GM04503 (cell line): ENCODE measurements at regions not wholly inside any gene's neighbourhood (a gene's known extent, or its start where the extent isn't known, plus 50 kb on each side); places are given as distances from the start of the nearest gene placed in this dataset.

Source experiments
- DNase-seq: peaks from one replicate; pipeline ENCODE4 v3.0.0-alpha.2; 2012; ENCODE audit warnings: low read depth

- DNase-seq = no peak
These were observed 55.7 kb downstream of the IRF2BP2 start for GRCh38 chr1:234554218-234554697.

GRCh38 chr1:234553240-234554188, 56.5 kb downstream of the IRF2BP2 start:
- DNase-seq = peak; percentile 94

GRCh38 chr1:234551032-234551378, 59.0 kb downstream of the IRF2BP2 start:
- no peak for DNase-seq

GRCh38 chr1:234550341-234551031, 59.5 kb downstream of the IRF2BP2 start:
- DNase-seq = no peak

GRCh38 chr1:234549447-234550021, 60.4 kb downstream of the IRF2BP2 start:
- no peak for DNase-seq

- DNase-seq = no peak
These were observed 62.8 kb downstream of the IRF2BP2 start for GRCh38 chr1:234546890-234547788.

- DNase-seq = no peak
These were observed 63.6 kb downstream of the IRF2BP2 start for GRCh38 chr1:234546387-234546704.

- no peak for DNase-seq
These were observed 64.2 kb downstream of the IRF2BP2 start for GRCh38 chr1:234545517-234546386.

- DNase-seq = peak; percentile 74
These were observed 65.2 kb upstream of the TARBP1 start for GRCh38 chr1:234544087-234544579.

- no peak for DNase-seq
These were observed 64.6 kb upstream of the TARBP1 start for GRCh38 chr1:234543442-234544086.

- DNase-seq = no peak
These were observed 63.4 kb upstream of the TARBP1 start for GRCh38 chr1:234542211-234542850.

GRCh38 chr1:234541286-234541975, 62.5 kb upstream of the TARBP1 start:
- DNase-seq = no peak

- DNase-seq = no peak
These were observed 61.4 kb upstream of the TARBP1 start for GRCh38 chr1:234540404-234540762.

- no peak for DNase-seq
These were observed 60.9 kb upstream of the TARBP1 start for GRCh38 chr1:234539666-234540403.

GRCh38 chr1:234538930-234539649, 60.1 kb upstream of the TARBP1 start:
- DNase-seq = no peak

- no peak for DNase-seq
These were observed 59.2 kb upstream of the TARBP1 start for GRCh38 chr1:234538062-234538731.

- no peak for DNase-seq
These were observed 58.3 kb upstream of the TARBP1 start for GRCh38 chr1:234537236-234537635.
